GM12891 (cell line): ENCODE measurements at regions not wholly inside any gene's neighbourhood (a gene's known extent, or its start where the extent isn't known, plus 50 kb on each side); places are given as distances from the start of the nearest gene placed in this dataset.

Experiments
- POLR2A ChIP-seq: IDR thresholded peaks from 2 replicates; pipeline ENCODE4 v1.6.1; 2011; ENCODE audit warnings: low read depth, low read length, control low read depth
- POLR2AphosphoS5 ChIP-seq: IDR thresholded peaks from 2 replicates; pipeline ENCODE4 v1.6.1; 2011; ENCODE audit warnings: low read depth, low read length, control low read depth

DNA sequence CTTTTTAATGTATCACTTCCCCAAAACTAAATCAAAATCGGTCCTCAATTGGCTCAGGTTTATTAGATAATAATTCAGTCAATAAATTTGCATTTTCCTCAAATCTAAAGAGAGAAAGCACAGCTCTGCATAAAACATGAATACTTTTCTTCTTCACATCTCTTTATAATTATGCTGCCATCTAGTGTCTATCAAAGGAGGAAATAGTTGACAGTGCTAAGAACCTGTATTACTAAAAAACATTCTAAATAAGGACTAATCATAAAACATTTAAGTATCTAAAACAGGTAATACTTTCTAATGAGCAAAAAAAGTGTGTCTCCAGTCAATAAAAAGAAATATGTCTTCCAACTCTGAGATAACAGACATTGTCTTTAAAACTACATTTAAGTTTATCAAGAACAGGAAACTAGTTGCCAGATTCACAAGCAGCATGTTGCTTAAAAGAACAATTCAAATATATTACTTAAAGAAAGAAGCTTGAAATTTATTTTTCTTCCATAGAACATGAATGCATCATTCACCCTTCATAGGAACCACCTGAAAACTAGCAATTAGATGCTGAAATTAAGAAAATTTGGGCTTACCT lies 56.5 kb upstream of the DST start:
- TF ChIP-seq POLR2AphosphoS5, result no peak
- TF ChIP-seq POLR2A, result no peak
